Hepatocyte (in vitro differentiated cells): ENCODE measurements at regions not wholly inside any gene's neighbourhood (a gene's known extent, or its start where the extent isn't known, plus 50 kb on each side); places are given as distances from the start of the nearest gene placed in this dataset.

Source experiments
- EZH2 ChIP-seq: fragments of 200-600 bp; sonication (generic); IDR thresholded peaks from 2 replicates; pipeline ENCODE4 v1.6.1; 2016; ENCODE audit warnings: antibody characterized with exemption, mild to moderate bottlenecking, borderline replicate concordance
- EZH2phosphoT487 ChIP-seq: fragments of 200-600 bp; sonication (generic); IDR thresholded peaks from one replicate; pipeline ENCODE4 v1.6.1; 2018; ENCODE audit warnings: antibody characterized with exemption, mild to moderate bottlenecking, low read depth, moderate library complexity; ENCODE audit not compliant: unreplicated experiment, severe bottlenecking
- TF ChIP-seq, protein P1 (sequence below): fragments of 200-600 bp; sonication (generic); IDR thresholded peaks from 2 replicates; pipeline ENCODE4 v1.5.1; 2016; ENCODE audit warnings: antibody characterized with exemption, mild to moderate bottlenecking; ENCODE audit not compliant: poor library complexity

DNA sequence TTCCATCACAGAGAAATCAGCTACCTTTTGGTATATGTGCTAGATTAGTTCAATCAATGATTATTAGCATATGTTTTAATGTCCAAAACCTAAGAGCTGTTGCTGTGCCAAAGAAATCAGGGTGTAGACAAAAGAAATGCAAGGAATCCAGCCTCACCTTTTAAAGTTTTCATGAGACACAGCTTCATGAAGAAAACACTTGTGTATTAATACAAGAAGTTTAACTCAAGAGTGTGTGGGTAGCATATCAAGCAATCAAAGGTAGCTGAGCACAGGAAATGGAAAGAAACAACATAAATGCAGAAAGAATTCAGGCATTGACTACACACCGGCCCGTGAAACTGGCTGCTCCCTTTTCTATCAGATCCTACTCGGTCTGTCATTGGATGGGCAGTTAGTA, 76.0 kb upstream of the CAV2 start:
- TF ChIP-seq, protein P1, sequence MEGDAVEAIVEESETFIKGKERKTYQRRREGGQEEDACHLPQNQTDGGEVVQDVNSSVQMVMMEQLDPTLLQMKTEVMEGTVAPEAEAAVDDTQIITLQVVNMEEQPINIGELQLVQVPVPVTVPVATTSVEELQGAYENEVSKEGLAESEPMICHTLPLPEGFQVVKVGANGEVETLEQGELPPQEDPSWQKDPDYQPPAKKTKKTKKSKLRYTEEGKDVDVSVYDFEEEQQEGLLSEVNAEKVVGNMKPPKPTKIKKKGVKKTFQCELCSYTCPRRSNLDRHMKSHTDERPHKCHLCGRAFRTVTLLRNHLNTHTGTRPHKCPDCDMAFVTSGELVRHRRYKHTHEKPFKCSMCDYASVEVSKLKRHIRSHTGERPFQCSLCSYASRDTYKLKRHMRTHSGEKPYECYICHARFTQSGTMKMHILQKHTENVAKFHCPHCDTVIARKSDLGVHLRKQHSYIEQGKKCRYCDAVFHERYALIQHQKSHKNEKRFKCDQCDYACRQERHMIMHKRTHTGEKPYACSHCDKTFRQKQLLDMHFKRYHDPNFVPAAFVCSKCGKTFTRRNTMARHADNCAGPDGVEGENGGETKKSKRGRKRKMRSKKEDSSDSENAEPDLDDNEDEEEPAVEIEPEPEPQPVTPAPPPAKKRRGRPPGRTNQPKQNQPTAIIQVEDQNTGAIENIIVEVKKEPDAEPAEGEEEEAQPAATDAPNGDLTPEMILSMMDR = no peak
- TF ChIP-seq EZH2 (no peak), EZH2phosphoT487 (no peak)
